Keratinocyte (primary cell): ENCODE measurements at regions not wholly inside any gene's neighbourhood (a gene's known extent, or its start where the extent isn't known, plus 50 kb on each side); places are given as distances from the start of the nearest gene placed in this dataset.

ENCODE experiments used
- DNase-seq: peaks from one replicate; pipeline ENCODE4 v3.0.0-alpha.2; 2011; ENCODE audit warnings: low read depth, missing footprints, low spot score
- FAIRE-seq: peaks from 2 replicates; lab custom pipeline; 2011; peaks lifted over from hg19 to GRCh38; lab: Jason Lieb, UNC
- H2AFZ ChIP-seq: 2 replicates; pipeline ENCODE4 v1.6.0; 2012; ENCODE audit warnings: low read length, control low read depth, inconsistent platforms; ENCODE audit not compliant: control insufficient read depth
- H3K27ac ChIP-seq: 2 replicates; pipeline ENCODE4 v1.5.1; 2011; ENCODE audit warnings: low read length; ENCODE audit not compliant: control insufficient read depth, insufficient read depth
- H3K27me3 ChIP-seq: 3 replicates; pipeline ENCODE4 v1.6.0; 2011; ENCODE audit warnings: low read length; ENCODE audit not compliant: control insufficient read depth, insufficient read depth; ENCODE audit errors: extremely low read depth
- H3K36me3 ChIP-seq, 2 experiments: 2 replicates in 1 of 2; 3 replicates in 1 of 2; pipeline ENCODE4 v1.5.1; 2011; ENCODE audit warnings: low read length in 2 of 2, mild to moderate bottlenecking in 1 of 2; ENCODE audit not compliant: control insufficient read depth in 2 of 2, insufficient read depth in 2 of 2; ENCODE audit errors: extremely low read depth in 1 of 2
- H3K4me1 ChIP-seq: 3 replicates; pipeline ENCODE4 v1.5.1; 2011; ENCODE audit warnings: low read length; ENCODE audit not compliant: control insufficient read depth, insufficient read depth; ENCODE audit errors: extremely low read depth
- H3K4me2 ChIP-seq: 3 replicates; pipeline ENCODE4 v1.6.0; 2011; ENCODE audit warnings: low read depth, low read length; ENCODE audit not compliant: control insufficient read depth, insufficient read depth; ENCODE audit errors: extremely low read depth
- H3K4me3 ChIP-seq, 3 experiments: fragments of 200-600 bp in 1 of 3; sonication (generic) in 1 of 3; 2 replicates in 2 of 3; 3 replicates in 1 of 3; pipeline ENCODE4 v1.5.1; 2011 to 2016; ENCODE audit warnings: low read length in 3 of 3, mild to moderate bottlenecking in 3 of 3, control low read depth in 2 of 3, inconsistent platforms in 1 of 3, low read depth in 1 of 3, mixed read lengths in 1 of 3, mixed run types in 1 of 3, moderate library complexity in 1 of 3; ENCODE audit not compliant: control insufficient read depth in 2 of 3, insufficient read depth in 2 of 3; ENCODE audit errors: extremely low read depth in 1 of 3
- H3K79me2 ChIP-seq: 2 replicates; pipeline ENCODE4 v1.6.0; 2012; ENCODE audit warnings: low read length; ENCODE audit not compliant: control insufficient read depth, insufficient read depth
- H3K9ac ChIP-seq: 3 replicates; pipeline ENCODE4 v1.6.0; 2011; ENCODE audit warnings: low read length; ENCODE audit not compliant: control insufficient read depth, insufficient read depth; ENCODE audit errors: extremely low read depth
- H3K9me1 ChIP-seq: 3 replicates; pipeline ENCODE4 v1.6.0; 2011; ENCODE audit warnings: low read length; ENCODE audit not compliant: control insufficient read depth, insufficient read depth; ENCODE audit errors: extremely low read depth
- H3K9me3 ChIP-seq: 2 replicates; pipeline ENCODE4 v1.5.1; 2012; ENCODE audit warnings: low read depth, low read length; ENCODE audit not compliant: control insufficient read depth
- H4K20me1 ChIP-seq: 3 replicates; pipeline ENCODE4 v1.6.0; 2011; ENCODE audit warnings: low read length; ENCODE audit not compliant: control insufficient read depth, insufficient read depth; ENCODE audit errors: extremely low read depth
- EZH2 ChIP-seq: IDR thresholded peaks from one replicate; pipeline ENCODE4 v1.6.1; 2012; ENCODE audit warnings: inconsistent platforms, mild to moderate bottlenecking, low read length, moderate library complexity
- dilution Hi-C: fragments of 300-500 bp; cut with MboI; formaldehyde crosslinking; loops from one replicate; pipeline ENCODE4 v1.7.0; 2020; ENCODE audit warnings: low sequenced_read_pairs; ENCODE audit not compliant: extremely low pct_ligation_motif_present
- TF ChIP-seq, protein P1 (sequence below), 3 experiments: IDR thresholded peaks in 1 of 3; conservative IDR thresholded peaks in 1 of 3; optimal IDR thresholded peaks in 1 of 3; 2 replicates in 2 of 3; 3 replicates in 1 of 3; pipeline versions ENCODE3 to v1.5.1; 2011; ENCODE audit warnings: low read length in 3 of 3, mild to moderate bottlenecking in 3 of 3, moderate library complexity in 2 of 3, control low read depth in 1 of 3, inconsistent platforms in 1 of 3; ENCODE audit not compliant: insufficient read depth in 2 of 3; ENCODE audit errors: extremely low read depth in 1 of 3

- Histone ChIP-seq H3K79me2 (no peaks in the 10 kb centered on the region), H3K4me2 (no peak overlapping the region), H4K20me1 (no peaks in the 10 kb centered on the region), H3K4me3 (no peak overlapping the region), H3K9me1 (no peaks in the 10 kb centered on the region), H3K9ac (no peak overlapping the region), H3K36me3 (no peaks in the 10 kb centered on the region), H3K9me3 (no peaks in the 10 kb centered on the region), H3K4me1 (no peaks in the 10 kb centered on the region), H3K27me3 (no peaks in the 10 kb centered on the region), H2AFZ (no peak overlapping the region), H3K27ac (no peak overlapping the region)
- dilution Hi-C loops = no loop called here
- DNase-seq = no peak
- no peak for FAIRE-seq
- no peak for TF ChIP-seq EZH2
- TF ChIP-seq, protein P1, sequence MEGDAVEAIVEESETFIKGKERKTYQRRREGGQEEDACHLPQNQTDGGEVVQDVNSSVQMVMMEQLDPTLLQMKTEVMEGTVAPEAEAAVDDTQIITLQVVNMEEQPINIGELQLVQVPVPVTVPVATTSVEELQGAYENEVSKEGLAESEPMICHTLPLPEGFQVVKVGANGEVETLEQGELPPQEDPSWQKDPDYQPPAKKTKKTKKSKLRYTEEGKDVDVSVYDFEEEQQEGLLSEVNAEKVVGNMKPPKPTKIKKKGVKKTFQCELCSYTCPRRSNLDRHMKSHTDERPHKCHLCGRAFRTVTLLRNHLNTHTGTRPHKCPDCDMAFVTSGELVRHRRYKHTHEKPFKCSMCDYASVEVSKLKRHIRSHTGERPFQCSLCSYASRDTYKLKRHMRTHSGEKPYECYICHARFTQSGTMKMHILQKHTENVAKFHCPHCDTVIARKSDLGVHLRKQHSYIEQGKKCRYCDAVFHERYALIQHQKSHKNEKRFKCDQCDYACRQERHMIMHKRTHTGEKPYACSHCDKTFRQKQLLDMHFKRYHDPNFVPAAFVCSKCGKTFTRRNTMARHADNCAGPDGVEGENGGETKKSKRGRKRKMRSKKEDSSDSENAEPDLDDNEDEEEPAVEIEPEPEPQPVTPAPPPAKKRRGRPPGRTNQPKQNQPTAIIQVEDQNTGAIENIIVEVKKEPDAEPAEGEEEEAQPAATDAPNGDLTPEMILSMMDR (optimal IDR thresholded peaks at IDR 0.05 in 1 of 3, IDR thresholded peaks at IDR 0.05 in 1 of 3, conservative IDR thresholded peaks at IDR 0.05 in 1 of 3; ENCODE audit: extremely low read depth in 1 of 3, insufficient read depth in 2 of 3, low read length in 3 of 3) = no peak
Observed at GRCh38 chr2:7530001-7530400, 612.8 kb downstream of the RNF144A start.

DNA sequence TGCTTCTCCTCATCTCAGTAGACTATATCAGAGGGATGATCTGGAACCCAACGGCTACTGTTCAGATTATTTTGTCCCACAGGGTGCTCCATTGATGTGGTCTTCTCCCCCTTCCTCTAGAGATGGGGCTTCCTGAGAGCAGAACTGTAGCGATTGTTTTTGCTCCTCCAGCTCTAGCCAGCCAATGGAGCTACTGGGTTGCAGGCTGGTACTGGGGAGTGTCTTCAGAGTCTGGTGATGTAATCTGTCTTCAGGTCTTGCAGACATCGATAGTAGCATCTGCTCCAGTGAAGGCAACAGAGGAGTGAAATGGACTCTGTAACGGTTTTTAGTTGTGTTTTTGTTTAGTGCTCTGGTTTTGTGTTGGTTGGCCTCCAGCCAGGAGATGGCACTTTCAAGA, 621.9 kb downstream of the RNF144A start:
- Histone ChIP-seq H3K9me1 (no peaks in the 10 kb centered on the region), H3K4me2 (no peak overlapping the region), H3K27ac (no peak overlapping the region), H3K27me3 (no peaks in the 10 kb centered on the region), H3K9ac (no peak overlapping the region), H3K36me3 (no peaks in the 10 kb centered on the region), H3K4me3 (no peak overlapping the region), H3K9me3 (no peaks in the 10 kb centered on the region), H4K20me1 (no peaks in the 10 kb centered on the region), H3K4me1 (no peaks in the 10 kb centered on the region), H2AFZ (no peak overlapping the region), H3K79me2 (no peaks in the 10 kb centered on the region)
- DNase-seq (no peak), FAIRE-seq (no peak)
- TF ChIP-seq, protein P1 (optimal IDR thresholded peaks at IDR 0.05 in 1 of 3, IDR thresholded peaks at IDR 0.05 in 1 of 3, conservative IDR thresholded peaks at IDR 0.05 in 1 of 3; ENCODE audit: extremely low read depth in 1 of 3, insufficient read depth in 2 of 3, low read length in 3 of 3) = no peak
- TF ChIP-seq EZH2 = no peak
- dilution Hi-C loops = no loop called here
